Retinal pigment epithelial cell (primary cell): ENCODE measurements at regions not wholly inside any gene's neighbourhood (a gene's known extent, or its start where the extent isn't known, plus 50 kb on each side); places are given as distances from the start of the nearest gene placed in this dataset.

ENCODE experiments used
- DNase-seq: peaks from one replicate; pipeline ENCODE4 v3.0.0-alpha.2; 2010; ENCODE audit warnings: low read depth
- H3K4me3 ChIP-seq: 2 replicates; pipeline ENCODE4 v1.5.1; 2011; ENCODE audit warnings: mild to moderate bottlenecking, low read length, control low read depth, moderate library complexity
- TF ChIP-seq, protein P1 (sequence below): conservative IDR thresholded peaks from 2 replicates; pipeline ENCODE4 v1.5.1; 2011; ENCODE audit warnings: low read depth, low read length, control low read depth, inconsistent platforms

- no peak for DNase-seq
- TF ChIP-seq, protein P1, sequence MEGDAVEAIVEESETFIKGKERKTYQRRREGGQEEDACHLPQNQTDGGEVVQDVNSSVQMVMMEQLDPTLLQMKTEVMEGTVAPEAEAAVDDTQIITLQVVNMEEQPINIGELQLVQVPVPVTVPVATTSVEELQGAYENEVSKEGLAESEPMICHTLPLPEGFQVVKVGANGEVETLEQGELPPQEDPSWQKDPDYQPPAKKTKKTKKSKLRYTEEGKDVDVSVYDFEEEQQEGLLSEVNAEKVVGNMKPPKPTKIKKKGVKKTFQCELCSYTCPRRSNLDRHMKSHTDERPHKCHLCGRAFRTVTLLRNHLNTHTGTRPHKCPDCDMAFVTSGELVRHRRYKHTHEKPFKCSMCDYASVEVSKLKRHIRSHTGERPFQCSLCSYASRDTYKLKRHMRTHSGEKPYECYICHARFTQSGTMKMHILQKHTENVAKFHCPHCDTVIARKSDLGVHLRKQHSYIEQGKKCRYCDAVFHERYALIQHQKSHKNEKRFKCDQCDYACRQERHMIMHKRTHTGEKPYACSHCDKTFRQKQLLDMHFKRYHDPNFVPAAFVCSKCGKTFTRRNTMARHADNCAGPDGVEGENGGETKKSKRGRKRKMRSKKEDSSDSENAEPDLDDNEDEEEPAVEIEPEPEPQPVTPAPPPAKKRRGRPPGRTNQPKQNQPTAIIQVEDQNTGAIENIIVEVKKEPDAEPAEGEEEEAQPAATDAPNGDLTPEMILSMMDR = no peak
- no peak overlapping the region for H3K4me3 ChIP-seq
Measured at GRCh38 chr1:112265931-112266330, 130.1 kb upstream of the CTTNBP2NL start.

DNA sequence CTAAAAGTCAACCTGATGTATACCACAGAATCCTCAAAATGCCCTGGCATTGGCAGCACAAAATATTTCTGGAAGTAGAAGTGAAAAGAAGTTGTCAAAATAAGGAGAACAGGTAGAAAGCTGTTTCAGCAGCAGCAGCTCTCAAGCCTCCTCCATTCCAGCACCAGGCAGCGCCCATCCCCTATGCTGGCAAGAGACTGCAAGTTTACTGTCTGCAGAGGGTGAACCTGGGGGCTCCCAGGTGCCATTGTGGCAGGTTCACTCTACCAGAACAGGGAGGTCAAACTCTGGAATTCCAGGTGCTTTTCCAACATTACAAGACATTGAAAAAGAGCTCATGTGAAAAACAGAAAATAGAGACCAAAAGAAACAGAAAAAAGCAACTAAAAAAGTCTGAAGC is 128.8 kb upstream of the CTTNBP2NL start:
- TF ChIP-seq, protein P1 = no peak
- no peak overlapping the region for H3K4me3 ChIP-seq

GRCh38 chr1:112267929-112268328 is 128.1 kb upstream of the CTTNBP2NL start:
- DNase-seq = no peak
- TF ChIP-seq, protein P1 = no peak

More for the DNA sequence above, 128.8 kb upstream of the CTTNBP2NL start:
- DNase-seq = no peak

DNA sequence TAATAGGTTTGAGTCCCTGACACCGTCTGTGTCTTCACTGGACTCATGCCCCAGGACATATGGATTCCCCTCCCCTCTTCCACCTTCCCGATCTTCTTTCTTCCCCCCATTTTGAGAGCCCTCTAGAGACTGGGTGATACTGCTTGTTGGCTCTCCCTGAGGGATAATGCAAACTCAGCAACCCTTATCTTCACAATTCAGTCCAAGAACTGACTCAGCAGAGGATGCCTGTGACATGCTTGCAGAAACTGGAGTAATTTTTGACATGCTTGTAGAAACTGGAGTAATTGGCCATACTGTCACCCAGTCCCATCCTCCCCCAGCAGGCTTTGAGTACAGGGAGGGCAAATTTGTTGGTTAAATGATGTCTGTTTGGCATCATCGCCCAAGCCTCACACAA is 127.6 kb upstream of the CTTNBP2NL start:
- no peak for DNase-seq
- no peak overlapping the region for H3K4me3 ChIP-seq
- TF ChIP-seq, protein P1 = no peak

More at GRCh38 chr1:112267929-112268328, 128.1 kb upstream of the CTTNBP2NL start:
- H3K4me3 ChIP-seq = no peak overlapping the region

GRCh38 chr1:112271270-112271669 is 124.7 kb upstream of the CTTNBP2NL start:
- no peak for DNase-seq
- TF ChIP-seq, protein P1 = no peak

DNA sequence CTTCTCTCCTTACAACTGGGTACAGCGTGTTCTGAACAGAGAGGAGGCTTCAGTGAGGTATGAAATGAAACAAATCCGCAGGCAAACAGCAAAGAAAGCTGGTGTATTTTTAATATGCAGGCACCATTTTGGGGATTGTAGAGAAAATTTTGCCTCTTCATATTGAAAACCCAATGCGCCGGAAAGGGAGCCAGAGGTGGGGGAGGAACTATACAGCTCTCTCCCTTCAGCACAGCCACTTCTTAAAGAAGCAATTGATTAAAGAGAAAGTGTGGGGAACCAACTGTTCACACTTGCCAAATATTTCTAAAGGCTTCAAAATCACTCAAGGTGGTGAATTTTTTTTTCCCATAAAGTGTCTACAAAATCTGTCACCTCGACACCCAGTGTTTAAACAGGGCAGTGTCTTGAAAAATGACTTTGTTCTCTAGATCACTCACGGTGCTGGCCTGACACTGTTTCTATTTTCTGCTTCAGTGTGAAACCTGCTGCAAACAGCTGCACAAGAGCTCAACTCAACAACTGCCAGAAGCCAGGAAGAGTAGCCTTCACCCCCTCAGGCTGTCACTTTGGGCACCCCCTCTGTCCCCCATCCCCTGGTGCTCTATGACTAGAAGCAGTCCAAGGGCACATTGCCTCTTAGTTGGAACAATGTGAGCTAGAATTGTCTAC is 123.8 kb upstream of the CTTNBP2NL start:
- DNase-seq = no peak
- TF ChIP-seq, protein P1 = no peak
- no peak overlapping the region for H3K4me3 ChIP-seq

More at GRCh38 chr1:112271270-112271669, 124.7 kb upstream of the CTTNBP2NL start:
- no peak overlapping the region for H3K4me3 ChIP-seq

DNA sequence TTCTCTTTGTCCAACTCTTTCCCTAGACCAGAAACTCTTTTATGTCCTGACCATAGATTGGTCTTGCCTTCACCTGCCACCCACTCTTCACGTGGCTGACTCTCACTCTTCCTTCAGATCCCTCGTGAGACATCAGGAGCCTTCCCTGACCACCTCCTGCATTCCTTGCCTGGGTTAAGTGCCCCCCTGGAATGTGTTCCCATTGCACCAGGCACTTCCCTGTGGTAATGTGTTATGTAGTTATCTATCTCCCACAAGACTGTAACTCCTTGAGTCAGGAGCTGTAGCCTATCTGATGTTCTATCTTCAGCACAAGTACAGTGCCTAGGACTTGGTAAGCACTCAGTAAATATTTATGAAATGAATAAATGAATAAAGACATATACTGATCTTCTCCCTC is 111.2 kb upstream of the CTTNBP2NL start:
- H3K4me3 ChIP-seq = no peak overlapping the region
- TF ChIP-seq, protein P1 = no peak
- DNase-seq = no peak
